WTC11 (cell line): ENCODE measurements at regions not wholly inside any gene's neighbourhood (a gene's known extent, or its start where the extent isn't known, plus 50 kb on each side); places are given as distances from the start of the nearest gene placed in this dataset.

Experiments used
- ATAC-seq: fragments of 200-7000 bp; cut with Tn5 transposase; 2 replicates; pipeline ENCODE4 v1.10.0; 2021; ENCODE audit warnings: mild to moderate bottlenecking, moderate library complexity
- CTCF ChIA-PET: fragments of 300-600 bp; sonication (Branson Sonifier 250); formaldehyde crosslinking; loops from one replicate; lab custom pipeline; 2021; ENCODE audit warnings: antibody characterized with exemption; lab: Charles Lee
- POLR2A ChIA-PET: fragments of 350-600 bp; sonication (Branson Sonifier 250); formaldehyde crosslinking; loops from one replicate; lab custom pipeline; 2021; ENCODE audit warnings: antibody characterized with exemption; lab: Charles Lee
- DNase-seq: peaks from one replicate; pipeline ENCODE4 v3.0.0; 2021; ENCODE audit warnings: low spot score
- H3K27ac Mint-ChIP-seq: 2 replicates; pipeline ENCODE4 v1.8.0; 2021; ENCODE audit warnings: mixed read lengths
- H3K27me3 Mint-ChIP-seq: 2 replicates; pipeline ENCODE4 v1.8.0; 2021; ENCODE audit warnings: low read depth, mild to moderate bottlenecking, moderate library complexity, mixed read lengths
- H3K36me3 Mint-ChIP-seq: 2 replicates; pipeline ENCODE4 v1.8.0; 2021; ENCODE audit warnings: mixed read lengths
- H3K4me1 Mint-ChIP-seq: 2 replicates; pipeline ENCODE4 v1.8.0; 2022; ENCODE audit warnings: mixed read lengths
- H3K4me3 Mint-ChIP-seq: 2 replicates; pipeline ENCODE4 v1.8.0; 2021; ENCODE audit warnings: mild to moderate bottlenecking, moderate library complexity, mixed read lengths
- H3K9me3 Mint-ChIP-seq: 2 replicates; pipeline ENCODE4 v1.8.0; 2021; ENCODE audit warnings: mixed read lengths
- ATF1 ChIP-seq: sonication (generic); formaldehyde crosslinking; IDR thresholded peaks from 2 replicates; pipeline ENCODE4 v1.8.1; 2023; ENCODE audit warnings: mild to moderate bottlenecking, moderate library complexity, missing genetic modification reagents
- ERG ChIP-seq: fragments of 250-450 bp; sonication (Bioruptor Pico); IDR thresholded peaks from 2 replicates; pipeline ENCODE4 v1.8.0; 2021; ENCODE audit warnings: mild to moderate bottlenecking
- FOXK1 ChIP-seq: sonication (generic); formaldehyde crosslinking; IDR thresholded peaks from 2 replicates; pipeline ENCODE4 v1.8.0; 2022; ENCODE audit warnings: mild to moderate bottlenecking, moderate library complexity, missing genetic modification reagents
- GRHL2 ChIP-seq: fragments of 250-450 bp; sonication (Bioruptor Pico); IDR thresholded peaks from 2 replicates; pipeline ENCODE4 v1.8.0; 2022; ENCODE audit warnings: mild to moderate bottlenecking, moderate library complexity; ENCODE audit not compliant: insufficient replicate concordance, severe bottlenecking
- GTF2I ChIP-seq: fragments of 250-450 bp; sonication (Bioruptor Pico); conservative IDR thresholded peaks from 2 replicates; pipeline ENCODE4 v1.4.0; 2021; ENCODE audit warnings: mild to moderate bottlenecking
- NFATC4 ChIP-seq: fragments of 250-450 bp; sonication (Bioruptor Pico); IDR thresholded peaks from 2 replicates; pipeline ENCODE4 v1.9.0; 2021; ENCODE audit warnings: mild to moderate bottlenecking
- SP1 ChIP-seq: sonication (generic); formaldehyde crosslinking; conservative IDR thresholded peaks from 2 replicates; pipeline ENCODE4 v1.8.1; 2022; ENCODE audit warnings: missing genetic modification reagents
- USF1 ChIP-seq: sonication (generic); formaldehyde crosslinking; IDR thresholded peaks from 2 replicates; pipeline ENCODE4 v1.8.0; 2022; ENCODE audit warnings: mild to moderate bottlenecking, missing genetic modification reagents
- USF2 ChIP-seq: sonication (generic); formaldehyde crosslinking; IDR thresholded peaks from 2 replicates; pipeline ENCODE4 v1.8.1; 2023; ENCODE audit warnings: mild to moderate bottlenecking, missing genetic modification reagents, moderate library complexity
- ZNF121 ChIP-seq: sonication (generic); formaldehyde crosslinking; IDR thresholded peaks from 2 replicates; pipeline ENCODE4 v1.8.0; 2023; ENCODE audit warnings: missing genetic modification reagents
- ZNF232 ChIP-seq: sonication (generic); formaldehyde crosslinking; IDR thresholded peaks from 2 replicates; pipeline ENCODE4 v1.8.0; 2022; ENCODE audit warnings: mild to moderate bottlenecking, missing genetic modification reagents
- ZNF425 ChIP-seq: fragments of 250-450 bp; sonication (Bioruptor Pico); conservative IDR thresholded peaks from 2 replicates; pipeline ENCODE4 v1.9.0; 2021; ENCODE audit warnings: mild to moderate bottlenecking
- ZNF512 ChIP-seq: sonication (generic); formaldehyde crosslinking; IDR thresholded peaks from 2 replicates; pipeline ENCODE4 v1.8.1; 2022; ENCODE audit warnings: missing genetic modification reagents, borderline replicate concordance
- ZNF532 ChIP-seq: fragments of 250-450 bp; sonication (Bioruptor Pico); IDR thresholded peaks from 2 replicates; pipeline ENCODE4 v1.9.0; 2021; ENCODE audit warnings: mild to moderate bottlenecking, borderline replicate concordance

- Mint-ChIP-seq H3K27ac (no peak overlapping the region), H3K27me3 (peaks cover 17% of the 10 kb centered on the region), H3K9me3 (no peaks in the 10 kb centered on the region), H3K36me3 (no peaks in the 10 kb centered on the region), H3K4me1 (peaks cover 15% of the 10 kb centered on the region), H3K4me3 (no peak overlapping the region)
- ATAC-seq, result no peak
- TF ChIP-seq ZNF512 (CRISPR knock-in tag), result no peak
- TF ChIP-seq USF1 (CRISPR knock-in tag), result no peak
- TF ChIP-seq ZNF232 (CRISPR knock-in tag), result no peak
- no peak for TF ChIP-seq FOXK1 (CRISPR knock-in tag)
- TF ChIP-seq GRHL2 (CRISPR knock-in tag), result no peak
- no peak for TF ChIP-seq ZNF532 (CRISPR knock-in tag)
- no peak for TF ChIP-seq SP1
- no peak for TF ChIP-seq USF2 (CRISPR knock-in tag)
- no peak for TF ChIP-seq ATF1 (CRISPR knock-in tag)
- no peak for TF ChIP-seq GTF2I
- TF ChIP-seq ZNF121 (CRISPR knock-in tag), result no peak
- TF ChIP-seq ERG (CRISPR knock-in tag), result no peak
- no peak for TF ChIP-seq NFATC4 (CRISPR knock-in tag)
- no peak for DNase-seq
- ChIA-PET CTCF (no interaction called here), POLR2A (no interaction called here)
Measured at GRCh38 chr3:23667536-23668429, 138.0 kb upstream of the UBE2E1 start.

- Mint-ChIP-seq H3K4me1 (peaks cover 15% of the 10 kb centered on the region), H3K27me3 (peaks cover 17% of the 10 kb centered on the region), H3K4me3 (no peak overlapping the region), H3K36me3 (no peaks in the 10 kb centered on the region), H3K9me3 (no peaks in the 10 kb centered on the region), H3K27ac (no peak overlapping the region)
- ATAC-seq (no peak), DNase-seq (no peak)
- ChIA-PET CTCF (no interaction called here), POLR2A (no interaction called here)
- no peak for TF ChIP-seq ERG (CRISPR knock-in tag)
- TF ChIP-seq ZNF425, result no peak
Measured at GRCh38 chr3:23668430-23668904, 137.3 kb upstream of the UBE2E1 start.
